HCT116 (cell line): ENCODE measurements at regions not wholly inside any gene's neighbourhood (a gene's known extent, or its start where the extent isn't known, plus 50 kb on each side); places are given as distances from the start of the nearest gene placed in this dataset.

ENCODE experiments used
- ATAC-seq: fragments of 200-7000 bp; cut with Tn5 transposase; 2 replicates; pipeline ENCODE4 v1.9.1; 2020; ENCODE audit warnings: mild to moderate bottlenecking, moderate library complexity
- BruUV-seq: library from RNA; stranded (reverse); fragments of 400-500 nt; replicated peaks from 2 replicates; lab custom pipeline; 2021; lab: Mats Ljungman, UMichigan
- CTCF ChIA-PET: fragments of 300-600 bp; sonication (Branson Sonifier 250); formaldehyde crosslinking; loops from one replicate; lab custom pipeline; 2021; ENCODE audit warnings: antibody characterized with exemption; lab: Charles Lee
- POLR2A ChIA-PET: fragments of 300-600, 350-600 bp; sonication (Branson Sonifier 250); formaldehyde crosslinking; loops from one replicate; lab custom pipeline; 2021; ENCODE audit warnings: antibody characterized with exemption; lab: Charles Lee
- RAD21 ChIA-PET, 2 experiments: fragments of 300-600 bp; sonication (Branson Sonifier 250); formaldehyde crosslinking; loops; one replicate each; lab custom pipeline; 2023; ENCODE audit warnings: low total read pairs in 2 of 2; ENCODE audit not compliant: uncharacterized antibody in 2 of 2, unreplicated experiment in 2 of 2, low non-redundant PET in 1 of 2; lab: Charles Lee
- DNase-seq: peaks from one replicate; pipeline ENCODE4 v3.0.0-alpha.2; 2010; ENCODE audit warnings: low read depth, low spot score
- H2AFZ ChIP-seq: fragments of 200-600 bp; shearing (Covaris generic), sonication (generic); 2 replicates; pipeline ENCODE4 v1.6.1; 2017; ENCODE audit warnings: low read depth, mixed run types, mixed read lengths, antibody characterized with exemption, low read length; ENCODE audit not compliant: poor library complexity, severe bottlenecking
- H3K27ac ChIP-seq: 2 replicates; pipeline ENCODE4 v1.5.1; 2012; ENCODE audit warnings: low read depth, low read length
- H3K27me3 ChIP-seq: fragments of 200-600 bp; sonication (generic); 2 replicates; pipeline ENCODE4 v1.6.1; 2016; ENCODE audit warnings: mixed run types, low read length, mixed read lengths; ENCODE audit not compliant: insufficient read depth
- H3K36me3 ChIP-seq, 2 experiments: fragments of 200-500 bp in 1 of 2; fragments of 200-600 bp in 1 of 2; sonication (Bioruptor generic) in 1 of 2; sonication (generic) in 1 of 2; 2 replicates each; pipeline versions ENCODE4 v1.5.1 to v1.6.1; 2014 to 2016; ENCODE audit warnings: low read length in 2 of 2, inconsistent platforms in 1 of 2, mixed read lengths in 1 of 2, mixed run types in 1 of 2; ENCODE audit not compliant: insufficient read depth in 2 of 2, control insufficient read depth in 1 of 2
- H3K4me1 ChIP-seq, 2 experiments: fragments of 200-600 bp in 1 of 2; sonication (generic) in 1 of 2; 2 replicates each; pipeline versions ENCODE4 v1.5.1 to v1.6.1; 2012 to 2017; ENCODE audit warnings: low read length in 2 of 2, inconsistent platforms in 1 of 2, mild to moderate bottlenecking in 1 of 2, mixed read lengths in 1 of 2, mixed run types in 1 of 2, moderate library complexity in 1 of 2; ENCODE audit not compliant: insufficient read depth in 2 of 2, control insufficient read depth in 1 of 2
- H3K4me2 ChIP-seq: fragments of 200-600 bp; sonication (generic); 2 replicates; pipeline ENCODE4 v1.6.1; 2017; ENCODE audit warnings: mixed run types, low read length, mixed read lengths
- H3K4me3 ChIP-seq, 2 experiments: fragments of 200-600 bp in 1 of 2; sonication (generic) in 1 of 2; replicated peaks in 1 of 2; 2 replicates each; pipeline ENCODE4 v1.5.1; 2011 to 2016; ENCODE audit warnings: low read length in 2 of 2, control low read depth in 1 of 2, low read depth in 1 of 2, mild to moderate bottlenecking in 1 of 2, mixed read lengths in 1 of 2, mixed run types in 1 of 2
- H3K79me2 ChIP-seq: fragments of 200-600 bp; sonication (generic); 2 replicates; pipeline ENCODE4 v1.6.1; 2017; ENCODE audit warnings: mild to moderate bottlenecking, mixed run types, low read length, moderate library complexity, mixed read lengths; ENCODE audit not compliant: insufficient read depth
- H3K9ac ChIP-seq: fragments of 200-600 bp; sonication (generic); 2 replicates; pipeline ENCODE4 v1.6.1; 2016; ENCODE audit warnings: low read length, mixed read lengths
- H3K9me2 ChIP-seq: fragments of 200-600 bp; sonication (generic), shearing (Covaris generic); 2 replicates; pipeline ENCODE4 v1.6.1; 2017; ENCODE audit warnings: mixed run types, mild to moderate bottlenecking, moderate library complexity; ENCODE audit not compliant: insufficient read depth
- H3K9me3 ChIP-seq, 2 experiments: fragments of 200-500 bp in 1 of 2; fragments of 200-600 bp in 1 of 2; sonication (Bioruptor generic) in 1 of 2; sonication (generic) in 1 of 2; 2 replicates each; pipeline ENCODE4 v1.6.1; 2014 to 2017; ENCODE audit warnings: low read length in 2 of 2, mixed read lengths in 2 of 2, inconsistent platforms in 1 of 2, low read depth in 1 of 2, mild to moderate bottlenecking in 1 of 2, mixed run types in 1 of 2, moderate library complexity in 1 of 2; ENCODE audit not compliant: control insufficient read depth in 1 of 2, insufficient read depth in 1 of 2
- H4K20me1 ChIP-seq: fragments of 200-600 bp; sonication (generic), shearing (Covaris generic); 2 replicates; pipeline ENCODE4 v1.6.1; 2017; ENCODE audit warnings: mixed run types, mild to moderate bottlenecking, moderate library complexity; ENCODE audit not compliant: insufficient read depth
- ATF3 ChIP-seq: IDR thresholded peaks from 2 replicates; pipeline ENCODE4 v1.6.1; 2012
- CBX3 ChIP-seq: IDR thresholded peaks from 2 replicates; pipeline ENCODE4 v1.6.1; 2012; ENCODE audit warnings: low read depth
- CTCF ChIP-seq, 3 experiments: fragments of 200-600 bp in 1 of 3; sonication (generic) in 1 of 3; IDR thresholded peaks in 2 of 3; conservative IDR thresholded peaks in 1 of 3; 2 replicates each; pipeline ENCODE4 v1.5.1; 2012 to 2017; ENCODE audit warnings: low read depth in 2 of 3, low read length in 2 of 3, antibody characterized with exemption in 1 of 3, borderline replicate concordance in 1 of 3, control low read depth in 1 of 3, mild to moderate bottlenecking in 1 of 3, mixed read lengths in 1 of 3, mixed run types in 1 of 3, moderate library complexity in 1 of 3; ENCODE audit not compliant: insufficient read depth in 1 of 3
- EGR1 ChIP-seq: IDR thresholded peaks from 2 replicates; pipeline ENCODE4 v1.6.1; 2012; ENCODE audit warnings: low read depth
- ELF1 ChIP-seq: IDR thresholded peaks from 2 replicates; pipeline ENCODE4 v1.6.1; 2012; ENCODE audit warnings: low read depth, borderline replicate concordance
- EZH2 ChIP-seq: fragments of 200-600 bp; sonication (generic); IDR thresholded peaks from 2 replicates; pipeline ENCODE4 v1.6.1; 2017; ENCODE audit warnings: antibody characterized with exemption, mixed run types
- EZH2phosphoT487 ChIP-seq: fragments of 200-600 bp; IDR thresholded peaks from 2 replicates; pipeline ENCODE4 v1.6.1; 2018; ENCODE audit warnings: antibody characterized with exemption, borderline replicate concordance
- JUND ChIP-seq: IDR thresholded peaks from 2 replicates; pipeline ENCODE4 v1.6.1; 2012
- MAX ChIP-seq: IDR thresholded peaks from 2 replicates; pipeline ENCODE4 v1.6.1; 2012
- POLR2A ChIP-seq: IDR thresholded peaks from 2 replicates; pipeline ENCODE4 v1.7.0; 2011; ENCODE audit warnings: borderline replicate concordance; ENCODE audit not compliant: insufficient read depth, insufficient read length; ENCODE audit errors: extremely low read depth
- POLR2AphosphoS5 ChIP-seq: IDR thresholded peaks from 2 replicates; pipeline ENCODE4 v1.6.1; 2011; ENCODE audit warnings: mild to moderate bottlenecking, low read depth, low read length, moderate library complexity
- RAD21 ChIP-seq: IDR thresholded peaks from 2 replicates; pipeline ENCODE4 v1.6.1; 2012; ENCODE audit warnings: low read depth, mild to moderate bottlenecking
- SIN3A ChIP-seq: IDR thresholded peaks from 2 replicates; pipeline ENCODE4 v1.6.1; 2012; ENCODE audit warnings: low read depth
- SP1 ChIP-seq: IDR thresholded peaks from 2 replicates; pipeline ENCODE4 v1.6.1; 2012; ENCODE audit warnings: low read depth
- YY1 ChIP-seq: IDR thresholded peaks from 2 replicates; pipeline ENCODE4 v1.6.1; 2011; ENCODE audit warnings: low read length, low read depth, moderate library complexity, mild to moderate bottlenecking; ENCODE audit not compliant: insufficient replicate concordance; ENCODE audit errors: extremely low read depth
- ZBTB33 ChIP-seq: IDR thresholded peaks from 2 replicates; pipeline ENCODE4 v1.6.1; 2011; ENCODE audit warnings: mild to moderate bottlenecking, low read length, moderate library complexity; ENCODE audit not compliant: insufficient replicate concordance; ENCODE audit errors: extremely low read depth
- ZFX ChIP-seq: fragments of 450-650 bp; IDR thresholded peaks from 2 replicates; pipeline ENCODE4 v1.6.1; 2017
- ZNF274 ChIP-seq: fragments of 200-500 bp; sonication (Bioruptor generic); IDR thresholded peaks from 2 replicates; pipeline ENCODE4 v1.6.1; 2014; ENCODE audit warnings: mild to moderate bottlenecking, low read depth, low read length, inconsistent platforms
- intact Hi-C: fragments of 100-400 bp; cut with micrococcal nuclease; formaldehyde crosslinking; loops from 2 replicates; pipeline ENCODE4 v1.10.0; 2022

GRCh38 chr17:6356562-6356961 is 78.4 kb downstream of the AIPL1 start:
- ChIA-PET CTCF (no interaction called here), POLR2A (no interaction called here), RAD21 (no interaction called here)
- TF ChIP-seq JUND (no peak), ZFX (no peak), ATF3 (no peak), EZH2phosphoT487 (no peak), MAX (no peak), POLR2A (no peak), ZBTB33 (no peak), CTCF (IDR thresholded peaks at IDR 0.05 in 2 of 3, conservative IDR thresholded peaks at IDR 0.05 in 1 of 3; ENCODE audit: borderline replicate concordance in 1 of 3, insufficient read depth in 1 of 3, low read depth in 2 of 3, low read length in 2 of 3) (no peak), EGR1 (no peak), SIN3A (no peak), CBX3 (no peak), SP1 (no peak), RAD21 (no peak), ZNF274 (no peak), EZH2 (no peak), POLR2AphosphoS5 (no peak), ELF1 (no peak), YY1 (no peak)
- Histone ChIP-seq H3K9me2 (no peaks in the 10 kb centered on the region), H3K4me1 (no peaks in the 10 kb centered on the region), H3K27me3 (peaks cover 9% of the 10 kb centered on the region), H3K9me3 (no peaks in the 10 kb centered on the region), H3K4me2 (no peak overlapping the region), H3K79me2 (no peaks in the 10 kb centered on the region), H4K20me1 (no peaks in the 10 kb centered on the region), H2AFZ (no peak overlapping the region), H3K4me3 (no peak overlapping the region), H3K9ac (no peak overlapping the region), H3K27ac (no peak overlapping the region), H3K36me3 (no peaks in the 10 kb centered on the region)
- ATAC-seq = no peak
- no TSS peak for BruUV-seq
- no peak for DNase-seq
- intact Hi-C loops = no loop called here
